Osteoblast (primary cell): ENCODE measurements at regions not wholly inside any gene's neighbourhood (a gene's known extent, or its start where the extent isn't known, plus 50 kb on each side); places are given as distances from the start of the nearest gene placed in this dataset.

Source experiments
- DNase-seq: peaks from one replicate; pipeline ENCODE4 v3.0.0; 2011; ENCODE audit warnings: low spot score, mixed read lengths; ENCODE audit not compliant: insufficient read length; ENCODE audit errors: missing footprints
- H2AFZ ChIP-seq: 2 replicates; pipeline ENCODE4 v1.6.0; 2011; ENCODE audit warnings: mild to moderate bottlenecking, low read length
- H3K27ac ChIP-seq: 2 replicates; pipeline ENCODE4 v1.5.1; 2011; ENCODE audit warnings: mild to moderate bottlenecking, low read depth, low read length, moderate library complexity
- H3K27me3 ChIP-seq: 2 replicates; pipeline ENCODE4 v1.6.0; 2012; ENCODE audit warnings: mild to moderate bottlenecking, control low read depth, inconsistent platforms, low read length, moderate library complexity; ENCODE audit not compliant: insufficient read depth
- H3K36me3 ChIP-seq: 2 replicates; pipeline ENCODE4 v1.5.1; 2011; ENCODE audit warnings: mild to moderate bottlenecking, low read length, control low read depth, moderate library complexity; ENCODE audit not compliant: insufficient read depth
- H3K4me1 ChIP-seq: 2 replicates; pipeline ENCODE4 v1.5.1; 2011; ENCODE audit warnings: mild to moderate bottlenecking, low read length, control low read depth, moderate library complexity; ENCODE audit not compliant: insufficient read depth
- H3K4me2 ChIP-seq: 2 replicates; pipeline ENCODE4 v1.6.0; 2011; ENCODE audit warnings: mild to moderate bottlenecking, low read length; ENCODE audit not compliant: insufficient read depth
- H3K4me3 ChIP-seq: fragments of 200-600 bp; sonication (generic); 3 replicates; pipeline ENCODE4 v1.5.1; 2012; ENCODE audit warnings: mild to moderate bottlenecking, low read length, inconsistent platforms; ENCODE audit not compliant: insufficient read depth
- H3K79me2 ChIP-seq: 2 replicates; pipeline ENCODE4 v1.6.0; 2012; ENCODE audit warnings: mild to moderate bottlenecking, low read length, control low read depth, inconsistent platforms; ENCODE audit not compliant: insufficient read depth
- H3K9me3 ChIP-seq: 2 replicates; pipeline ENCODE4 v1.5.1; 2011; ENCODE audit warnings: low read depth, low read length, control low read depth
- H4K20me1 ChIP-seq: 2 replicates; pipeline ENCODE4 v1.6.0; 2012; ENCODE audit warnings: mild to moderate bottlenecking, low read length, control low read depth; ENCODE audit not compliant: insufficient read depth
- CTCF ChIP-seq: IDR thresholded peaks from 2 replicates; pipeline ENCODE4 v1.5.1; 2011; ENCODE audit warnings: mild to moderate bottlenecking, low read depth, low read length, moderate library complexity; ENCODE audit errors: extremely low read depth

- Histone ChIP-seq H3K27ac (no peak overlapping the region), H3K4me1 (peaks cover 30% of the 10 kb centered on the region), H3K4me2 (peak overlapping the region; percentile 40), H3K79me2 (no peaks in the 10 kb centered on the region), H3K4me3 (no peak overlapping the region), H3K36me3 (no peaks in the 10 kb centered on the region), H3K9me3 (no peaks in the 10 kb centered on the region), H3K27me3 (peaks cover 11% of the 10 kb centered on the region), H2AFZ (peak overlapping the region; percentile 43), H4K20me1 (no peaks in the 10 kb centered on the region)
- DNase-seq, result peak; percentile 61
- no peak for TF ChIP-seq CTCF
Measured at GRCh38 chr4:140233791-140234696, 80.1 kb upstream of the MAML3 start.

- no peak overlapping the region for H3K4me2 ChIP-seq
- no peak overlapping the region for H3K4me3 ChIP-seq
Measured at GRCh38 chr4:140229881-140230280, 75.9 kb upstream of the MAML3 start.

GRCh38 chr4:140227286-140227685, 73.3 kb upstream of the MAML3 start:
- H3K36me3 ChIP-seq, result no peaks in the 10 kb centered on the region
- no peaks in the 10 kb centered on the region for H3K79me2 ChIP-seq
- no peak for DNase-seq
- no peaks in the 10 kb centered on the region for H3K9me3 ChIP-seq
- no peak overlapping the region for H3K4me3 ChIP-seq
- H3K4me1 ChIP-seq, result no peaks in the 10 kb centered on the region
- TF ChIP-seq CTCF, result no peak
- peaks cover 11% of the 10 kb centered on the region for H3K27me3 ChIP-seq
- H3K4me2 ChIP-seq, result no peak overlapping the region
- no peaks in the 10 kb centered on the region for H4K20me1 ChIP-seq
- H3K27ac ChIP-seq, result no peak overlapping the region
- no peak overlapping the region for H2AFZ ChIP-seq

More at GRCh38 chr4:140229881-140230280, 75.9 kb upstream of the MAML3 start:
- no peak overlapping the region for H2AFZ ChIP-seq
- DNase-seq, result no peak
- no peak for TF ChIP-seq CTCF
- H3K27ac ChIP-seq, result no peak overlapping the region
- H3K9me3 ChIP-seq, result no peaks in the 10 kb centered on the region
- no peaks in the 10 kb centered on the region for H3K36me3 ChIP-seq
- no peaks in the 10 kb centered on the region for H4K20me1 ChIP-seq
- peaks cover 8% of the 10 kb centered on the region for H3K4me1 ChIP-seq
- no peaks in the 10 kb centered on the region for H3K79me2 ChIP-seq
- peaks cover 11% of the 10 kb centered on the region for H3K27me3 ChIP-seq

- Histone ChIP-seq H3K4me1 (no peaks in the 10 kb centered on the region), H3K79me2 (no peaks in the 10 kb centered on the region), H3K27ac (no peak overlapping the region), H4K20me1 (no peaks in the 10 kb centered on the region), H3K27me3 (no peaks in the 10 kb centered on the region), H3K9me3 (no peaks in the 10 kb centered on the region), H3K4me2 (no peak overlapping the region), H3K4me3 (no peak overlapping the region), H2AFZ (no peak overlapping the region), H3K36me3 (no peaks in the 10 kb centered on the region)
- no peak for DNase-seq
- no peak for TF ChIP-seq CTCF
Measured at GRCh38 chr4:140223056-140223810, 69.2 kb upstream of the MAML3 start.
